Lung (tissue), 11 donors: ENCODE measurements at regions not wholly inside any gene's neighbourhood (a gene's known extent, or its start where the extent isn't known, plus 50 kb on each side); places are given as distances from the start of the nearest gene placed in this dataset.
"Not testable (repeated sequence)": the region's sequence is repeated elsewhere in the genome, so short reads cannot be mapped to it uniquely, and the experiment has no call there.

Experiments
- ATAC-seq: fragments of 200-7000 bp; cut with Tn5 transposase; one replicate; pipeline ENCODE4 v1.9.1; 2020; ENCODE audit warnings: moderate number of reproducible peaks; ENCODE audit not compliant: insufficient read depth, low FRiP score
- DNase-seq, 3 donors: peaks; one replicate each; pipeline ENCODE4 v3.0.0-alpha.2; 2013 to 2017
- H3K27ac ChIP-seq, 2 donors: one replicate each; pipeline ENCODE4 v1.5.1; 2013; ENCODE audit warnings: mild to moderate bottlenecking in 2 of 2, moderate library complexity in 2 of 2, control low read depth in 1 of 2, inconsistent platforms in 1 of 2, low read depth in 1 of 2, low read length in 1 of 2
- H3K27me3 ChIP-seq, 3 donors: one replicate each; pipeline ENCODE4 v1.5.1; 2013; ENCODE audit warnings: low read length in 2 of 3; ENCODE audit not compliant: control insufficient read depth in 3 of 3, insufficient read depth in 3 of 3
- H3K36me3 ChIP-seq, 4 donors: one replicate each; pipeline ENCODE4 v1.5.1; 2013; ENCODE audit warnings: low read length in 4 of 4, mild to moderate bottlenecking in 1 of 4, moderate library complexity in 1 of 4; ENCODE audit not compliant: control insufficient read depth in 4 of 4, insufficient read depth in 4 of 4
- H3K4me1 ChIP-seq, 5 donors: one replicate each; pipeline ENCODE4 v1.5.1; 2013; ENCODE audit warnings: low read length in 5 of 5, mild to moderate bottlenecking in 2 of 5, moderate library complexity in 1 of 5; ENCODE audit not compliant: control insufficient read depth in 5 of 5, insufficient read depth in 5 of 5
- H3K4me3 ChIP-seq: one replicate; pipeline ENCODE4 v1.5.1; 2013; ENCODE audit warnings: mild to moderate bottlenecking, control low read depth, moderate library complexity
- H3K9ac ChIP-seq, 2 donors: one replicate each; pipeline ENCODE4 v1.5.1; 2013; ENCODE audit warnings: low read length in 2 of 2, control low read depth in 1 of 2; ENCODE audit not compliant: insufficient read depth in 1 of 2
- H3K9me3 ChIP-seq, 4 donors: one replicate each; pipeline ENCODE4 v1.5.1; 2013; ENCODE audit warnings: low read length in 3 of 4, mild to moderate bottlenecking in 1 of 4, moderate library complexity in 1 of 4; ENCODE audit not compliant: control insufficient read depth in 4 of 4, insufficient read depth in 3 of 4
- WGBS, 2 donors: extraction: QIAGEN DNeasy Blood & Tissue Kit; methylation state at CpG; one replicate each; pipeline ENCODE4 v1.1.7; 2013; 5-methylcytosine and 5-hydroxymethylcytosine counted together
- TF ChIP-seq, protein P1 (sequence below): IDR thresholded peaks from 2 replicates; pipeline ENCODE4 v1.5.1; 2012; ENCODE audit warnings: mild to moderate bottlenecking; ENCODE audit errors: control extremely low read depth, extremely low read depth
- donor health status: control.
- donor health status: control.
- donor health status: Bipolar disorder and iron deficiency.
- donor health status: healthy.
- donor health status: DM: yes; HTN: yes; CAD: no.

GRCh38 chr5:152104211-152104610, 179.6 kb upstream of the GLRA1 start:
- Histone ChIP-seq H3K27me3 (no peaks in the 10 kb centered on the region), H3K9me3 (no peaks in the 10 kb centered on the region), H3K4me3 (no peak overlapping the region), H3K9ac (no peak overlapping the region), H3K4me1 (no peaks in the 10 kb centered on the region), H3K36me3 (no peaks in the 10 kb centered on the region), H3K27ac (no peak overlapping the region)
- DNase-seq (no peak), ATAC-seq (no peak)
- WGBS, 2 donors = 54 to 65% methylated on average over 3 of the region's 3 CpGs
- TF ChIP-seq, protein P1, sequence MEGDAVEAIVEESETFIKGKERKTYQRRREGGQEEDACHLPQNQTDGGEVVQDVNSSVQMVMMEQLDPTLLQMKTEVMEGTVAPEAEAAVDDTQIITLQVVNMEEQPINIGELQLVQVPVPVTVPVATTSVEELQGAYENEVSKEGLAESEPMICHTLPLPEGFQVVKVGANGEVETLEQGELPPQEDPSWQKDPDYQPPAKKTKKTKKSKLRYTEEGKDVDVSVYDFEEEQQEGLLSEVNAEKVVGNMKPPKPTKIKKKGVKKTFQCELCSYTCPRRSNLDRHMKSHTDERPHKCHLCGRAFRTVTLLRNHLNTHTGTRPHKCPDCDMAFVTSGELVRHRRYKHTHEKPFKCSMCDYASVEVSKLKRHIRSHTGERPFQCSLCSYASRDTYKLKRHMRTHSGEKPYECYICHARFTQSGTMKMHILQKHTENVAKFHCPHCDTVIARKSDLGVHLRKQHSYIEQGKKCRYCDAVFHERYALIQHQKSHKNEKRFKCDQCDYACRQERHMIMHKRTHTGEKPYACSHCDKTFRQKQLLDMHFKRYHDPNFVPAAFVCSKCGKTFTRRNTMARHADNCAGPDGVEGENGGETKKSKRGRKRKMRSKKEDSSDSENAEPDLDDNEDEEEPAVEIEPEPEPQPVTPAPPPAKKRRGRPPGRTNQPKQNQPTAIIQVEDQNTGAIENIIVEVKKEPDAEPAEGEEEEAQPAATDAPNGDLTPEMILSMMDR = no peak

DNA sequence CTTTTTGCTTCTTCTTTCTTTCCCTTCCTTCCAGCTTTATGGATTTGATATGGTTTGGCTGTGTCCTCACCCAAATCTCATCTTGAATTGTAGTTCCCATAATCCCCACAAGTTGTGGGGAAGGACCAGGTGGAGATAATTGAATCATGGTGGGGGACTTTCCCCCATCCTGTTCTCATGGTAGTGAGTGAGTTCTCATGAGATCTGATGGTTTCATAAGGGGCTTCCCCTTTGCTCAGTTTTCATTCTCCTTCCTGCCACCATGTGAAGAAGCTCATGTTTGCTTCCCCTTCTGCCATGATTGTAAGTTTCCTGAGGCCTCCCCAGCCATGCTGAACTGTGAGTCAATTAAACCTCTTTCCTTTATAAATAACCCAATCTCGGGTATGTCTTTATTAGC, 178.3 kb upstream of the GLRA1 start:
- DNase-seq, H3K4me1 ChIP-seq, H3K27ac ChIP-seq, ATAC-seq, H3K9me3 ChIP-seq, H3K9ac ChIP-seq, H3K36me3 ChIP-seq, H3K27me3 ChIP-seq, H3K4me3 ChIP-seq: not testable (repeated sequence)
- 59 to 76% methylated on average over 1 of the region's 1 CpG for WGBS, 2 donors

- no peak overlapping the region for H3K4me3 ChIP-seq
- ATAC-seq (no peak), DNase-seq (no peak)
- H3K4me1 ChIP-seq = no peaks in the 10 kb centered on the region
- no peaks in the 10 kb centered on the region for H3K36me3 ChIP-seq
- no peaks in the 10 kb centered on the region for H3K27me3 ChIP-seq
- no peak overlapping the region for H3K9ac ChIP-seq
- H3K9me3 ChIP-seq = no peaks in the 10 kb centered on the region
- H3K27ac ChIP-seq = no peak overlapping the region
- TF ChIP-seq, protein P1 = no peak
- 85 to 91% methylated on average over 3 of the region's 3 CpGs for WGBS, 2 donors
These were observed 177.4 kb upstream of the GLRA1 start for GRCh38 chr5:152102057-152102456.

GRCh38 chr5:152100462-152100861, 175.8 kb upstream of the GLRA1 start:
- no peaks in the 10 kb centered on the region for H3K27me3 ChIP-seq
- H3K4me3 ChIP-seq = no peak overlapping the region
- no peaks in the 10 kb centered on the region for H3K4me1 ChIP-seq
- no peak for DNase-seq
- H3K9ac ChIP-seq = no peak overlapping the region
- no peak for ATAC-seq
- H3K36me3 ChIP-seq = no peaks in the 10 kb centered on the region
- no peak overlapping the region for H3K27ac ChIP-seq
- TF ChIP-seq, protein P1 = no peak
- no peaks in the 10 kb centered on the region for H3K9me3 ChIP-seq
